H9 (cell line): ENCODE measurements at regions not wholly inside any gene's neighbourhood (a gene's known extent, or its start where the extent isn't known, plus 50 kb on each side); places are given as distances from the start of the nearest gene placed in this dataset.

ENCODE experiments used
- DNase-seq: peaks from one replicate; pipeline ENCODE4 v3.0.0-alpha.2; 2017
- H2AFZ ChIP-seq: one replicate; pipeline ENCODE4 v1.6.1; 2013; ENCODE audit warnings: mild to moderate bottlenecking, low read length, control low read depth, moderate library complexity
- H2AK5ac ChIP-seq: 2 replicates; pipeline ENCODE4 v1.6.1; 2013; ENCODE audit warnings: low read length, control low read depth, mixed read lengths; ENCODE audit not compliant: insufficient read length
- H2BK120ac ChIP-seq: one replicate; pipeline ENCODE4 v1.6.1; 2013; ENCODE audit warnings: low read depth, mild to moderate bottlenecking, low read length, control low read depth, inconsistent platforms; ENCODE audit not compliant: poor library complexity, severe bottlenecking
- H2BK12ac ChIP-seq: 2 replicates; pipeline ENCODE4 v1.6.1; 2013; ENCODE audit warnings: low read length, control low read depth, mixed read lengths, low read depth; ENCODE audit not compliant: insufficient read length
- H2BK15ac ChIP-seq: 2 replicates; pipeline ENCODE4 v1.6.1; 2013; ENCODE audit warnings: low read depth, low read length, control low read depth
- H2BK20ac ChIP-seq: one replicate; pipeline ENCODE4 v1.6.1; 2013; ENCODE audit warnings: low read depth, mild to moderate bottlenecking, low read length, control low read depth, inconsistent platforms; ENCODE audit not compliant: poor library complexity, severe bottlenecking
- H2BK5ac ChIP-seq: 2 replicates; pipeline ENCODE4 v1.6.1; 2013; ENCODE audit warnings: low read length, control low read depth, mixed read lengths; ENCODE audit not compliant: insufficient read length
- H3K14ac ChIP-seq: 2 replicates; pipeline ENCODE4 v1.6.1; 2013; ENCODE audit warnings: low read length, control low read depth; ENCODE audit not compliant: insufficient read depth
- H3K18ac ChIP-seq: 2 replicates; pipeline ENCODE4 v1.6.1; 2013; ENCODE audit warnings: low read depth, mild to moderate bottlenecking, mixed read lengths, low read length, control low read depth; ENCODE audit not compliant: insufficient read length
- H3K23ac ChIP-seq: 2 replicates; pipeline ENCODE4 v1.6.1; 2013; ENCODE audit warnings: low read length, control low read depth, mixed read lengths, low read depth; ENCODE audit not compliant: insufficient read length
- H3K23me2 ChIP-seq: 2 replicates; pipeline ENCODE4 v1.6.1; 2013; ENCODE audit warnings: low read depth, mild to moderate bottlenecking, mixed read lengths, low read length, control low read depth; ENCODE audit not compliant: insufficient read length, poor library complexity, severe bottlenecking
- H3K27ac ChIP-seq: 2 replicates; pipeline ENCODE4 v1.5.1; 2013; ENCODE audit warnings: low read length, control low read depth, mixed read lengths, low read depth; ENCODE audit not compliant: insufficient read length
- H3K27me3 ChIP-seq: 2 replicates; pipeline ENCODE4 v1.6.1; 2013; ENCODE audit warnings: low read length, control low read depth, inconsistent platforms; ENCODE audit not compliant: insufficient read depth
- H3K4ac ChIP-seq: 2 replicates; pipeline ENCODE4 v1.6.1; 2013; ENCODE audit warnings: low read depth, mild to moderate bottlenecking, control low read depth, inconsistent platforms, low read length, moderate library complexity
- H3K4me1 ChIP-seq: 2 replicates; pipeline ENCODE4 v1.6.1; 2013; ENCODE audit warnings: low read length, control low read depth, inconsistent platforms; ENCODE audit not compliant: insufficient read depth
- H3K4me2 ChIP-seq: 2 replicates; pipeline ENCODE4 v1.6.1; 2013; ENCODE audit warnings: low read length, control low read depth, mixed read lengths; ENCODE audit not compliant: insufficient read length, insufficient read depth
- H3K56ac ChIP-seq: 2 replicates; pipeline ENCODE4 v1.6.1; 2013; ENCODE audit warnings: low read depth, mild to moderate bottlenecking, mixed read lengths, low read length, control low read depth; ENCODE audit not compliant: insufficient read length
- H3K79me1 ChIP-seq: 2 replicates; pipeline ENCODE4 v1.6.1; 2013; ENCODE audit warnings: low read depth, mild to moderate bottlenecking, moderate library complexity, low read length, control low read depth, inconsistent platforms; ENCODE audit not compliant: insufficient read depth, poor library complexity, severe bottlenecking
- H3K79me2 ChIP-seq: 2 replicates; pipeline ENCODE4 v1.6.1; 2013; ENCODE audit warnings: low read length, control low read depth, inconsistent platforms; ENCODE audit not compliant: insufficient read depth
- H3K9ac ChIP-seq: 2 replicates; pipeline ENCODE4 v1.6.1; 2013; ENCODE audit warnings: low read length, control low read depth, mixed read lengths; ENCODE audit not compliant: insufficient read length; ENCODE audit errors: extremely low read depth
- H3K9me3 ChIP-seq: one replicate; pipeline ENCODE4 v1.6.1; 2013; ENCODE audit warnings: low read depth, low read length, inconsistent platforms; ENCODE audit not compliant: control insufficient read depth
- H3T11ph ChIP-seq: one replicate; pipeline ENCODE4 v1.6.1; 2013; ENCODE audit warnings: mild to moderate bottlenecking, low read length, control low read depth, inconsistent platforms
- H4K20me1 ChIP-seq: one replicate; pipeline ENCODE4 v1.6.1; 2013; ENCODE audit not compliant: control insufficient read depth, insufficient read length, insufficient read depth
- H4K5ac ChIP-seq: 2 replicates; pipeline ENCODE4 v1.6.1; 2013; ENCODE audit warnings: low read depth, mild to moderate bottlenecking, mixed read lengths, low read length, control low read depth; ENCODE audit not compliant: insufficient read length
- H4K8ac ChIP-seq: replicated peaks from 2 replicates; pipeline ENCODE4 v1.6.1; 2013; ENCODE audit warnings: low read length, control low read depth, mixed read lengths, low read depth; ENCODE audit not compliant: insufficient read length
- H4K91ac ChIP-seq: 2 replicates; pipeline ENCODE4 v1.6.1; 2013; ENCODE audit warnings: low read depth, mild to moderate bottlenecking, moderate library complexity, mixed read lengths, low read length, control low read depth; ENCODE audit not compliant: insufficient read length
- H3K27ac Mint-ChIP-seq, 3 experiments: 2 replicates in 2 of 3; 3 replicates in 1 of 3; pipeline ENCODE4 v1.8.0; 2020 to 2021; ENCODE audit warnings: mixed read lengths in 3 of 3, mild to moderate bottlenecking in 1 of 3, moderate library complexity in 1 of 3
- H3K27me3 Mint-ChIP-seq: 2 replicates; pipeline ENCODE4 v1.8.0; 2021; ENCODE audit warnings: low read depth, mild to moderate bottlenecking, moderate library complexity, mixed read lengths
- H3K36me3 Mint-ChIP-seq, 3 experiments: 2 replicates in 2 of 3; 3 replicates in 1 of 3; pipeline ENCODE4 v1.8.0; 2020 to 2021; ENCODE audit warnings: low read depth in 3 of 3, mixed read lengths in 3 of 3; ENCODE audit not compliant: insufficient read depth in 1 of 3
- H3K4me1 Mint-ChIP-seq, 2 experiments: 2 replicates each; pipeline ENCODE4 v1.8.0; 2020; ENCODE audit warnings: mixed read lengths in 2 of 2
- H3K4me3 Mint-ChIP-seq, 2 experiments: 2 replicates in 1 of 2; 3 replicates in 1 of 2; pipeline ENCODE4 v1.8.0; 2020 to 2021; ENCODE audit warnings: mild to moderate bottlenecking in 2 of 2, mixed read lengths in 2 of 2, moderate library complexity in 1 of 2
- H3K9me3 Mint-ChIP-seq, 2 experiments: 2 replicates in 1 of 2; 3 replicates in 1 of 2; pipeline ENCODE4 v1.8.0; 2020; ENCODE audit warnings: mild to moderate bottlenecking in 2 of 2, mixed read lengths in 2 of 2, moderate library complexity in 1 of 2
- WGBS: extraction: QIAGEN DNeasy Blood & Tissue Kit; methylation state at CpG from one replicate; pipeline ENCODE4 v1.1.7; 2013; ENCODE audit warnings: missing lambda C conversion rate, low lambda C conversion rate, mixed read lengths; ENCODE audit not compliant: insufficient read length; ENCODE audit errors: extremely low coverage; 5-methylcytosine and 5-hydroxymethylcytosine counted together
- TF ChIP-seq, protein P1 (sequence below): fragments of 200-600 bp; sonication (generic); conservative IDR thresholded peaks from 3 replicates; pipeline ENCODE4 v1.8.0; 2021; ENCODE audit warnings: antibody characterized with exemption, mild to moderate bottlenecking

DNA sequence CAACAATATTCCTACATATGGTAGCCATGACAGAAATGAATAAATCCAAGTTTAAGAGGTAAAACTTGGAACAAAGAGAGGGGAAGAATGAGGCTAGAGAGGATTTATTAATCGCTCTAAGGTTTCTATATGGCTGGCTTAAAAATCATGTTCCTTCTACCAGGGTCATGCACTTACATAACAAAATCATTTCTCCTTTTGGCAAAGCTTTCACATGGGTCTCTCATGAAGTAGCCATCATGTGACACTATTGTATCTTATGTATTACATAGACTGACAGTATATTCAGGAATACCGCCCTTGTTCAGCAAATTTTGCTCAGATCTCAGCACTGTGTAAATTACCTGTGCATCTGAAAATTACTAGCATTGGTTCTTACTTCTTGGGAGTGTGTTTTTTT is 1554.5 kb upstream of the SLC39A10 start:
- H3K4me2 ChIP-seq = no peak overlapping the region
- H4K20me1 ChIP-seq = no peaks in the 10 kb centered on the region
- H2BK15ac ChIP-seq = no peak overlapping the region
- no peak overlapping the region for H2BK5ac ChIP-seq
- H4K5ac ChIP-seq = no peak overlapping the region
- no peak overlapping the region for H2BK120ac ChIP-seq
- no CpG with 5 or more reads among the region's 2 CpGs for WGBS
- H3K23me2 ChIP-seq = no peaks in the 10 kb centered on the region
- no peak for DNase-seq
- no peak overlapping the region for H3K56ac ChIP-seq
- Mint-ChIP-seq H3K36me3 (no peaks in the 10 kb centered on the region), H3K9me3 (no peaks in the 10 kb centered on the region), H3K27ac (no peak overlapping the region), H3K4me3 (no peak overlapping the region), H3K4me1 (peaks cover 3 to 4% of the 10 kb centered on the region in 2 experiments; a peak in 1 of 4 replicates), H3K27me3 (no peaks in the 10 kb centered on the region)
- no peak overlapping the region for H3K18ac ChIP-seq
- no peak overlapping the region for H2BK20ac ChIP-seq
- no peak overlapping the region for H3K27ac ChIP-seq
- no peaks in the 10 kb centered on the region for H3K79me2 ChIP-seq
- no peak overlapping the region for H3K14ac ChIP-seq
- H3K4ac ChIP-seq = no peak overlapping the region
- H3T11ph ChIP-seq = no peak overlapping the region
- TF ChIP-seq, protein P1, sequence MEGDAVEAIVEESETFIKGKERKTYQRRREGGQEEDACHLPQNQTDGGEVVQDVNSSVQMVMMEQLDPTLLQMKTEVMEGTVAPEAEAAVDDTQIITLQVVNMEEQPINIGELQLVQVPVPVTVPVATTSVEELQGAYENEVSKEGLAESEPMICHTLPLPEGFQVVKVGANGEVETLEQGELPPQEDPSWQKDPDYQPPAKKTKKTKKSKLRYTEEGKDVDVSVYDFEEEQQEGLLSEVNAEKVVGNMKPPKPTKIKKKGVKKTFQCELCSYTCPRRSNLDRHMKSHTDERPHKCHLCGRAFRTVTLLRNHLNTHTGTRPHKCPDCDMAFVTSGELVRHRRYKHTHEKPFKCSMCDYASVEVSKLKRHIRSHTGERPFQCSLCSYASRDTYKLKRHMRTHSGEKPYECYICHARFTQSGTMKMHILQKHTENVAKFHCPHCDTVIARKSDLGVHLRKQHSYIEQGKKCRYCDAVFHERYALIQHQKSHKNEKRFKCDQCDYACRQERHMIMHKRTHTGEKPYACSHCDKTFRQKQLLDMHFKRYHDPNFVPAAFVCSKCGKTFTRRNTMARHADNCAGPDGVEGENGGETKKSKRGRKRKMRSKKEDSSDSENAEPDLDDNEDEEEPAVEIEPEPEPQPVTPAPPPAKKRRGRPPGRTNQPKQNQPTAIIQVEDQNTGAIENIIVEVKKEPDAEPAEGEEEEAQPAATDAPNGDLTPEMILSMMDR = no peak
- no peak overlapping the region for H4K8ac ChIP-seq
- no peak overlapping the region for H4K91ac ChIP-seq
- H3K79me1 ChIP-seq = no peaks in the 10 kb centered on the region
- H2AFZ ChIP-seq = no peak overlapping the region
- no peaks in the 10 kb centered on the region for H3K9me3 ChIP-seq
- no peaks in the 10 kb centered on the region for H3K27me3 ChIP-seq
- H2BK12ac ChIP-seq = no peak overlapping the region
- no peak overlapping the region for H3K9ac ChIP-seq
- no peaks in the 10 kb centered on the region for H3K4me1 ChIP-seq
- H3K23ac ChIP-seq = no peak overlapping the region
- H2AK5ac ChIP-seq = no peak overlapping the region
